HepG2 (cell line): ENCODE measurements at regions not wholly inside any gene's neighbourhood (a gene's known extent, or its start where the extent isn't known, plus 50 kb on each side); places are given as distances from the start of the nearest gene placed in this dataset.

Experiments
- ATAC-seq: fragments of 200-7000 bp; cut with Tn5 transposase; 3 replicates; pipeline ENCODE4 v1.9.1; 2020; ENCODE audit warnings: mild to moderate bottlenecking, moderate library complexity
- BruUV-seq: library from RNA; stranded (reverse); fragments of 400-500 nt; replicated peaks from 2 replicates; lab custom pipeline; 2021; lab: Mats Ljungman, UMichigan
- CTCF ChIA-PET: fragments of 300-600 bp; formaldehyde crosslinking; extraction: SDS; loops from one replicate; lab custom pipeline; 2021; ENCODE audit warnings: low total read pairs, inconsistent platforms, low intra/inter-chr PET ratio; lab: Yijun Ruan, JAX
- POLR2A ChIA-PET: fragments of 350-600 bp; sonication (Branson Sonifier 250); formaldehyde crosslinking; loops from one replicate; lab custom pipeline; 2020; ENCODE audit warnings: antibody characterized with exemption, inconsistent platforms; lab: Yijun Ruan, JAX
- DNase-seq: peaks from one replicate; pipeline ENCODE4 v3.0.0-alpha.2; 2015; ENCODE audit warnings: low spot score
- FAIRE-seq: peaks from 3 replicates; lab custom pipeline; 2011; peaks lifted over from hg19 to GRCh38; lab: Jason Lieb, UNC
- H2AFZ ChIP-seq: one replicate; pipeline ENCODE4 v1.6.1; 2011; ENCODE audit warnings: low read length, inconsistent platforms
- H3K27ac ChIP-seq: fragments of 300-600 bp; 3 replicates; pipeline ENCODE4 v1.8.0; 2011; ENCODE audit warnings: mixed run types, mild to moderate bottlenecking, mixed read lengths, low read length, inconsistent platforms; ENCODE audit not compliant: insufficient read depth; ENCODE audit errors: extremely low read length
- H3K27me3 ChIP-seq, 2 experiments: fragments of 200-600 bp in 1 of 2; 2 replicates in 1 of 2; 3 replicates in 1 of 2; pipeline versions ENCODE4 v1.6.0 to v1.8.0; 2011; ENCODE audit warnings: low read length in 2 of 2, mild to moderate bottlenecking in 2 of 2, moderate library complexity in 2 of 2, inconsistent platforms in 1 of 2; ENCODE audit not compliant: insufficient read depth in 2 of 2, control insufficient read depth in 1 of 2
- H3K36me3 ChIP-seq, 2 experiments: fragments of 200-600 bp in 1 of 2; replicated peaks in 1 of 2; 2 replicates in 1 of 2; 3 replicates in 1 of 2; pipeline versions ENCODE4 v1.5.1 to v1.8.0; 2011; ENCODE audit warnings: low read length in 2 of 2, inconsistent platforms in 1 of 2; ENCODE audit not compliant: insufficient read depth in 2 of 2, control insufficient read depth in 1 of 2
- H3K4me1 ChIP-seq: 2 replicates; pipeline ENCODE4 v1.5.1; 2012; ENCODE audit warnings: low read length, inconsistent platforms; ENCODE audit not compliant: insufficient read depth
- H3K4me2 ChIP-seq: 2 replicates; pipeline ENCODE4 v1.6.0; 2011; ENCODE audit warnings: low read depth, low read length, inconsistent platforms
- H3K4me3 ChIP-seq, 3 experiments: fragments of 200-600 bp in 1 of 3; sonication (generic), shearing (Covaris generic) in 1 of 3; replicated peaks in 1 of 3; 2 replicates each; pipeline ENCODE4 v1.5.1; 2011 to 2016; ENCODE audit warnings: low read length in 3 of 3, inconsistent platforms in 2 of 3, low read depth in 2 of 3, mild to moderate bottlenecking in 2 of 3, control low read depth in 1 of 3, mixed read lengths in 1 of 3; ENCODE audit not compliant: insufficient read depth in 1 of 3
- H3K79me2 ChIP-seq: one replicate; pipeline ENCODE4 v1.6.1; 2011; ENCODE audit warnings: low read length, inconsistent platforms; ENCODE audit not compliant: insufficient read depth
- H3K9ac ChIP-seq: 2 replicates; pipeline ENCODE4 v1.6.0; 2011; ENCODE audit warnings: mild to moderate bottlenecking, low read depth, low read length, inconsistent platforms; ENCODE audit not compliant: insufficient read depth
- H3K9me3 ChIP-seq: 2 replicates; pipeline ENCODE4 v1.5.1; 2012; ENCODE audit warnings: mild to moderate bottlenecking, low read length
- H4K20me1 ChIP-seq: 2 replicates; pipeline ENCODE4 v1.6.0; 2011; ENCODE audit warnings: inconsistent platforms, mild to moderate bottlenecking, low read length, moderate library complexity; ENCODE audit not compliant: insufficient read depth
- BRD4 ChIP-seq: sonication (generic); formaldehyde crosslinking; IDR thresholded peaks from 2 replicates; pipeline ENCODE4 v1.4.0; 2020; ENCODE audit warnings: missing genetic modification reagents
- FOXA1 ChIP-seq, 2 experiments: fragments of 450-650 bp in 1 of 2; sonication (generic) in 1 of 2; formaldehyde crosslinking in 1 of 2; IDR thresholded peaks; 2 replicates each; pipeline versions ENCODE4 v1.4.0 to v1.6.1; 2016 to 2020; ENCODE audit warnings: missing genetic modification reagents in 1 of 2
- MAFG ChIP-seq: sonication (generic); formaldehyde crosslinking; IDR thresholded peaks from 2 replicates; pipeline ENCODE4 v1.5.1; 2020; ENCODE audit warnings: mild to moderate bottlenecking, missing genetic modification reagents
- MYC ChIP-seq: sonication (generic); formaldehyde crosslinking; IDR thresholded peaks from 2 replicates; pipeline ENCODE4 v1.9.0; 2021; ENCODE audit warnings: missing genetic modification reagents, borderline replicate concordance
- NR2C2 ChIP-seq: sonication (generic); formaldehyde crosslinking; IDR thresholded peaks from 2 replicates; pipeline ENCODE4 v1.4.0; 2020; ENCODE audit warnings: missing genetic modification reagents, mild to moderate bottlenecking, moderate library complexity, borderline replicate concordance
- POLR2AphosphoS5 ChIP-seq: IDR thresholded peaks from 2 replicates; pipeline ENCODE4 v1.6.1; 2012; ENCODE audit warnings: low read depth, low read length
- ZNF263 ChIP-seq: sonication (generic); formaldehyde crosslinking; IDR thresholded peaks from 2 replicates; pipeline ENCODE4 v1.4.0; 2020; ENCODE audit warnings: missing genetic modification reagents
- ZNF326 ChIP-seq: sonication (generic); formaldehyde crosslinking; IDR thresholded peaks from 2 replicates; pipeline ENCODE4 v1.4.0; 2020; ENCODE audit warnings: missing genetic modification reagents, borderline replicate concordance
- ZNF33A ChIP-seq: sonication (generic); formaldehyde crosslinking; IDR thresholded peaks from 2 replicates; pipeline ENCODE4 v1.5.1; 2020; ENCODE audit warnings: missing genetic modification reagents, mild to moderate bottlenecking, moderate library complexity, borderline replicate concordance
- ZNF33B ChIP-seq: sonication (generic); formaldehyde crosslinking; IDR thresholded peaks from 2 replicates; pipeline ENCODE4 v1.5.1; 2020; ENCODE audit warnings: mild to moderate bottlenecking, missing genetic modification reagents
- ZNF605 ChIP-seq: sonication (generic); formaldehyde crosslinking; IDR thresholded peaks from 2 replicates; pipeline ENCODE4 v1.8.0; 2022; ENCODE audit warnings: mild to moderate bottlenecking, missing genetic modification reagents
- ZNF644 ChIP-seq: IDR thresholded peaks from 2 replicates; pipeline ENCODE4 v1.6.1; 2016; ENCODE audit warnings: low read depth
- ZNF777 ChIP-seq: sonication (generic); formaldehyde crosslinking; IDR thresholded peaks from 2 replicates; pipeline ENCODE4 v1.4.0; 2020; ENCODE audit warnings: missing genetic modification reagents
- WGBS: methylation state at CpG from one replicate; pipeline ENCODE4 v1.1.6; 2017; ENCODE audit warnings: low lambda C conversion rate; 5-methylcytosine and 5-hydroxymethylcytosine counted together
- in situ Hi-C: cut with HindIII; loops from 2 replicates; pipeline ENCODE4 v1.10.0; 2017; ENCODE audit warnings: low pct_unique_long_range_greater_than_20kb; ENCODE audit not compliant: extremely low pct_ligation_motif_present
- intact Hi-C: fragments of 100-400 bp; cut with micrococcal nuclease; formaldehyde crosslinking; loops from one replicate; pipeline ENCODE4 v1.10.0; 2022; ENCODE audit not compliant: unreplicated experiment

- WGBS, result 3% methylated on average over 1 of the region's 1 CpG
- H3K27me3 ChIP-seq, result no peaks in the 10 kb centered on the region
- FAIRE-seq, result no peak
- H3K4me3 ChIP-seq, result no peak overlapping the region
- ChIA-PET CTCF (no interaction called here), POLR2A (no interaction called here)
- H3K9me3 ChIP-seq, result no peaks in the 10 kb centered on the region
- intact Hi-C loops (no loop called here), in situ Hi-C loops (no loop called here)
- no peak overlapping the region for H3K4me2 ChIP-seq
- no peak overlapping the region for H3K9ac ChIP-seq
- no peak for DNase-seq
- no peak for ATAC-seq
- no peaks in the 10 kb centered on the region for H4K20me1 ChIP-seq
- no peak overlapping the region for H3K27ac ChIP-seq
- no peaks in the 10 kb centered on the region for H3K36me3 ChIP-seq
- no peak for TF ChIP-seq ZNF263 (CRISPR knock-in tag)
- no peaks in the 10 kb centered on the region for H3K79me2 ChIP-seq
- no TSS peak for BruUV-seq
- peaks cover 8% of the 10 kb centered on the region for H3K4me1 ChIP-seq
- H2AFZ ChIP-seq, result no peak overlapping the region
These were observed 85.3 kb downstream of the C3orf38 start for GRCh38 chr3:88235102-88235501.

- intact Hi-C loops (no loop called here), in situ Hi-C loops (no loop called here)
- ChIA-PET CTCF (no interaction called here), POLR2A (no interaction called here)
- BruUV-seq, result no TSS peak
- no peak overlapping the region for H3K4me3 ChIP-seq
- no peak for DNase-seq
- H3K9ac ChIP-seq, result no peak overlapping the region
- no peaks in the 10 kb centered on the region for H3K4me1 ChIP-seq
- FAIRE-seq, result no peak
- no peaks in the 10 kb centered on the region for H3K36me3 ChIP-seq
- H3K9me3 ChIP-seq, result no peaks in the 10 kb centered on the region
- ATAC-seq, result no peak
- 35% methylated on average over 4 of the region's 4 CpGs for WGBS
- H3K27me3 ChIP-seq, result no peaks in the 10 kb centered on the region
- H3K4me2 ChIP-seq, result no peak overlapping the region
- TF ChIP-seq MYC (no peak), ZNF33B (CRISPR knock-in tag) (no peak), ZNF644 (CRISPR knock-in tag) (no peak), POLR2AphosphoS5 (no peak), ZNF33A (CRISPR knock-in tag) (no peak), BRD4 (CRISPR knock-in tag) (no peak), ZNF605 (CRISPR knock-in tag) (no peak), NR2C2 (CRISPR knock-in tag) (no peak), FOXA1 (IDR thresholded peaks at IDR 0.05) (no peak), FOXA1 (CRISPR knock-in tag; IDR thresholded peaks at IDR 0.05) (no peak), ZNF777 (no peak), ZNF326 (CRISPR knock-in tag) (no peak), MAFG (CRISPR knock-in tag) (no peak)
- H3K79me2 ChIP-seq, result no peaks in the 10 kb centered on the region
- no peak overlapping the region for H3K27ac ChIP-seq
- H2AFZ ChIP-seq, result no peak overlapping the region
- no peaks in the 10 kb centered on the region for H4K20me1 ChIP-seq
These were observed 90.1 kb downstream of the C3orf38 start for GRCh38 chr3:88239870-88240269.
